GM12878 (cell line): ENCODE measurements at regions not wholly inside any gene's neighbourhood (a gene's known extent, or its start where the extent isn't known, plus 50 kb on each side); places are given as distances from the start of the nearest gene placed in this dataset.

Source experiments
- ATAC-seq: fragments of 200-7000 bp; cut with Tn5 transposase; 3 replicates; pipeline ENCODE4 v1.9.1; 2020; ENCODE audit warnings: mild to moderate bottlenecking, moderate library complexity
- BruUV-seq: library from RNA; stranded (reverse); fragments of 400-500 nt; replicated peaks from 2 replicates; lab custom pipeline; 2021; lab: Mats Ljungman, UMichigan
- CTCF ChIA-PET: fragments of 300-600 bp; sonication (Branson Sonifier 250); formaldehyde crosslinking; extraction: SDS; loops from one replicate; lab custom pipeline; 2021; ENCODE audit warnings: inconsistent platforms; lab: Yijun Ruan, JAX
- POLR2A ChIA-PET: fragments of 350-600 bp; formaldehyde crosslinking; extraction: SDS; loops from one replicate; lab custom pipeline; 2021; ENCODE audit warnings: inconsistent platforms; lab: Charles Lee
- RAD21 ChIA-PET: fragments of 300-600 bp; sonication (Branson Sonifier 250); formaldehyde crosslinking; loops from one replicate; lab custom pipeline; 2023; ENCODE audit warnings: antibody characterized with exemption; ENCODE audit not compliant: unreplicated experiment; lab: Charles Lee
- SMC1A ChIA-PET: fragments of 300-600 bp; sonication (Branson Sonifier 250); formaldehyde crosslinking; loops from one replicate; lab custom pipeline; 2023; ENCODE audit not compliant: unreplicated experiment, uncharacterized antibody; lab: Charles Lee
- DNase-seq: peaks from one replicate; pipeline ENCODE4 v3.0.0-alpha.2; 2011; ENCODE audit warnings: low read depth, low spot score
- FAIRE-seq: peaks from 3 replicates; lab custom pipeline; 2011; peaks lifted over from hg19 to GRCh38; lab: Jason Lieb, UNC
- H2AFZ ChIP-seq: 2 replicates; pipeline ENCODE4 v1.6.0; 2011; ENCODE audit warnings: low read depth, low read length, control low read depth; ENCODE audit not compliant: control insufficient read depth
- H3K27ac ChIP-seq: 2 replicates; pipeline ENCODE4 v1.5.1; 2011; ENCODE audit warnings: control low read depth; ENCODE audit not compliant: control insufficient read depth, insufficient read depth
- H3K27me3 ChIP-seq, 2 experiments: replicated peaks in 1 of 2; 2 replicates each; pipeline versions ENCODE4 v1.6.0 to v1.6.1; 2011; ENCODE audit warnings: low read length in 1 of 2; ENCODE audit not compliant: control insufficient read depth in 2 of 2, insufficient read depth in 2 of 2
- H3K36me3 ChIP-seq, 2 experiments: 2 replicates each; pipeline ENCODE4 v1.5.1; 2011; ENCODE audit warnings: low read length in 1 of 2; ENCODE audit not compliant: control insufficient read depth in 2 of 2, insufficient read depth in 2 of 2
- H3K4me1 ChIP-seq: 2 replicates; pipeline ENCODE4 v1.6.1; 2011; ENCODE audit warnings: mild to moderate bottlenecking, low read length, moderate library complexity, mixed read lengths; ENCODE audit not compliant: control insufficient read depth, insufficient read depth
- H3K4me2 ChIP-seq: 2 replicates; pipeline ENCODE4 v1.6.0; 2011; ENCODE audit warnings: control low read depth; ENCODE audit not compliant: control insufficient read depth, insufficient read depth
- H3K4me3 ChIP-seq: fragments of 200-600 bp; sonication (generic); 2 replicates; pipeline ENCODE4 v1.5.1; 2016
- H3K79me2 ChIP-seq: 2 replicates; pipeline ENCODE4 v1.6.0; 2011; ENCODE audit warnings: low read length; ENCODE audit not compliant: control insufficient read depth, insufficient read depth
- H3K9ac ChIP-seq: 2 replicates; pipeline ENCODE4 v1.8.0; 2011; ENCODE audit warnings: low read length, control low read depth, mixed read lengths; ENCODE audit not compliant: control insufficient read depth, insufficient read depth
- H3K9me3 ChIP-seq: replicated peaks from 3 replicates; pipeline ENCODE4 v1.5.1; 2011; ENCODE audit warnings: mild to moderate bottlenecking, low read length; ENCODE audit not compliant: control insufficient read depth, insufficient read depth
- H4K20me1 ChIP-seq: 2 replicates; pipeline ENCODE4 v1.6.0; 2011; ENCODE audit not compliant: control insufficient read depth, insufficient read depth
- ELK1 ChIP-seq: IDR thresholded peaks from 2 replicates; pipeline ENCODE4 v1.6.1; 2012; ENCODE audit warnings: low read depth, low read length, improper control_type of control experiment
- ETV6 ChIP-seq, 2 experiments: fragments of 450-650 bp in 1 of 2; IDR thresholded peaks in 1 of 2; conservative IDR thresholded peaks in 1 of 2; 2 replicates each; pipeline ENCODE4 v1.6.1; 2014; ENCODE audit warnings: antibody characterized with exemption in 1 of 2, borderline replicate concordance in 1 of 2, low read depth in 1 of 2, mild to moderate bottlenecking in 1 of 2, moderate library complexity in 1 of 2
- HDGF ChIP-seq: fragments of 450-650 bp; IDR thresholded peaks from 2 replicates; pipeline ENCODE4 v1.6.1; 2016; ENCODE audit warnings: antibody characterized with exemption
- IKZF2 ChIP-seq, 2 experiments: fragments of 450-650 bp; IDR thresholded peaks; 2 replicates each; pipeline ENCODE4 v1.6.1; 2017; ENCODE audit warnings: mild to moderate bottlenecking in 2 of 2, moderate library complexity in 2 of 2
- JUNB ChIP-seq: IDR thresholded peaks from 2 replicates; pipeline ENCODE4 v1.6.1; 2016; ENCODE audit warnings: antibody characterized with exemption, mild to moderate bottlenecking
- MTA3 ChIP-seq: IDR thresholded peaks from 2 replicates; pipeline ENCODE4 v1.6.1; 2012; ENCODE audit warnings: low read length, inconsistent platforms, borderline replicate concordance
- MYC ChIP-seq: IDR thresholded peaks from 2 replicates; pipeline ENCODE4 v1.6.1; 2011; ENCODE audit warnings: mild to moderate bottlenecking, low read length, moderate library complexity, inconsistent platforms; ENCODE audit not compliant: insufficient read depth, insufficient replicate concordance, insufficient read length, severe bottlenecking
- NBN ChIP-seq: fragments of 450-650 bp; IDR thresholded peaks from 2 replicates; pipeline ENCODE4 v1.6.1; 2016
- NR2C1 ChIP-seq: fragments of 450-650 bp; IDR thresholded peaks from 2 replicates; pipeline ENCODE4 v1.6.1; 2017; ENCODE audit warnings: antibody characterized with exemption, mild to moderate bottlenecking, moderate library complexity
- PKNOX1 ChIP-seq: fragments of 450-650 bp; IDR thresholded peaks from 2 replicates; pipeline ENCODE4 v1.6.1; 2016; ENCODE audit warnings: mild to moderate bottlenecking
- RELB ChIP-seq: fragments of 450-650 bp; IDR thresholded peaks from 2 replicates; pipeline ENCODE4 v1.6.1; 2017; ENCODE audit warnings: low read depth, mild to moderate bottlenecking, moderate library complexity
- ZBTB4 ChIP-seq: fragments of 450-650 bp; formaldehyde crosslinking; IDR thresholded peaks from 2 replicates; pipeline ENCODE4 v1.4.0; 2022; ENCODE audit warnings: mild to moderate bottlenecking, moderate library complexity
- WGBS: methylation state at CpG from one replicate; pipeline ENCODE4 v1.1.6; 2016; ENCODE audit warnings: low lambda C conversion rate; ENCODE audit not compliant: insufficient replicate concordance, insufficient coverage; ENCODE audit errors: missing lambda C conversion rate; 5-methylcytosine and 5-hydroxymethylcytosine counted together
- in situ Hi-C: fragments of 300-500 bp; cut with MboI; formaldehyde crosslinking; loops from 9 replicates; pipeline ENCODE4 v1.14.3; 2018; ENCODE audit warnings: mixed read lengths
- intact Hi-C: fragments of 100-400 bp; cut with micrococcal nuclease; formaldehyde crosslinking; loops from one replicate; pipeline ENCODE4 v1.14.2; 2022; ENCODE audit not compliant: unreplicated experiment

GRCh38 chr21:16134134-16134533 lies 404.4 kb downstream of the USP25 start:
- Histone ChIP-seq H3K27ac (no peak overlapping the region), H3K9ac (no peak overlapping the region), H4K20me1 (no peaks in the 10 kb centered on the region), H3K9me3 (no peaks in the 10 kb centered on the region; the same call in 2 of the 3 replicates), H3K79me2 (no peaks in the 10 kb centered on the region), H3K4me2 (no peak overlapping the region), H3K27me3 (no peaks in the 10 kb centered on the region), H3K36me3 (no peaks in the 10 kb centered on the region), H3K4me3 (no peak overlapping the region), H3K4me1 (no peaks in the 10 kb centered on the region), H2AFZ (no peak overlapping the region)
- DNase-seq (no peak), ATAC-seq (no peak), FAIRE-seq (no peak)
- WGBS: 39% methylated on average over 5 of the region's 5 CpGs
- intact Hi-C loops: no loop called here
- in situ Hi-C loops: no loop called here
- ChIA-PET POLR2A (no interaction called here), SMC1A (interaction anchor here (1.2 kb wide), 1 partner anchor 8 kb away, joined by 3 read pairs; no protein-coding TSS in a partner anchor), RAD21 (no interaction called here), CTCF (no interaction called here)
- no TSS peak for BruUV-seq
- TF ChIP-seq HDGF (no peak), IKZF2 (IDR thresholded peaks at IDR 0.05) (no peak), ZBTB4 (CRISPR knock-in tag) (no peak), ETV6 (conservative IDR thresholded peaks at IDR 0.05 in 1 of 2, IDR thresholded peaks at IDR 0.05 in 1 of 2; ENCODE audit: borderline replicate concordance in 1 of 2, low read depth in 1 of 2) (no peak), NR2C1 (no peak), PKNOX1 (no peak), ELK1 (no peak), RELB (no peak), MYC (no peak), MTA3 (no peak), NBN (no peak), JUNB (no peak)
